ENCODE measurements at regions not wholly inside any gene's neighbourhood (a gene's known extent, or its start where the extent isn't known, plus 50 kb on each side); places are given as distances from the start of the nearest gene placed in this dataset.

GRCh38 chr10:4685491-4685890 lies 140.5 kb upstream of the AKR1E2 start:
- TF ChIP-seq, protein P1, sequence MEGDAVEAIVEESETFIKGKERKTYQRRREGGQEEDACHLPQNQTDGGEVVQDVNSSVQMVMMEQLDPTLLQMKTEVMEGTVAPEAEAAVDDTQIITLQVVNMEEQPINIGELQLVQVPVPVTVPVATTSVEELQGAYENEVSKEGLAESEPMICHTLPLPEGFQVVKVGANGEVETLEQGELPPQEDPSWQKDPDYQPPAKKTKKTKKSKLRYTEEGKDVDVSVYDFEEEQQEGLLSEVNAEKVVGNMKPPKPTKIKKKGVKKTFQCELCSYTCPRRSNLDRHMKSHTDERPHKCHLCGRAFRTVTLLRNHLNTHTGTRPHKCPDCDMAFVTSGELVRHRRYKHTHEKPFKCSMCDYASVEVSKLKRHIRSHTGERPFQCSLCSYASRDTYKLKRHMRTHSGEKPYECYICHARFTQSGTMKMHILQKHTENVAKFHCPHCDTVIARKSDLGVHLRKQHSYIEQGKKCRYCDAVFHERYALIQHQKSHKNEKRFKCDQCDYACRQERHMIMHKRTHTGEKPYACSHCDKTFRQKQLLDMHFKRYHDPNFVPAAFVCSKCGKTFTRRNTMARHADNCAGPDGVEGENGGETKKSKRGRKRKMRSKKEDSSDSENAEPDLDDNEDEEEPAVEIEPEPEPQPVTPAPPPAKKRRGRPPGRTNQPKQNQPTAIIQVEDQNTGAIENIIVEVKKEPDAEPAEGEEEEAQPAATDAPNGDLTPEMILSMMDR (IDR thresholded peaks at IDR 0.05; ENCODE audit: control extremely low read depth, extremely low read depth, low read depth, missing control alignments) = no peak
- no peak for DNase-seq (ENCODE audit: extremely low spot score)
- CTCF ChIA-PET = interaction anchor here (1.1 to 2.0 kb wide), 3 partner anchors 8 to 28 kb away, joined by 3 to 10 read pairs (median 4); no protein-coding TSS in a partner anchor
- POLR2A ChIA-PET = no interaction called here

- CTCF ChIA-PET = interaction anchor here (1.1 kb wide), 1 partner anchor 27 kb away, joined by 3 read pairs; no protein-coding TSS in a partner anchor
Observed at GRCh38 chr10:4684434-4684833, 141.6 kb upstream of the AKR1E2 start.

DNA sequence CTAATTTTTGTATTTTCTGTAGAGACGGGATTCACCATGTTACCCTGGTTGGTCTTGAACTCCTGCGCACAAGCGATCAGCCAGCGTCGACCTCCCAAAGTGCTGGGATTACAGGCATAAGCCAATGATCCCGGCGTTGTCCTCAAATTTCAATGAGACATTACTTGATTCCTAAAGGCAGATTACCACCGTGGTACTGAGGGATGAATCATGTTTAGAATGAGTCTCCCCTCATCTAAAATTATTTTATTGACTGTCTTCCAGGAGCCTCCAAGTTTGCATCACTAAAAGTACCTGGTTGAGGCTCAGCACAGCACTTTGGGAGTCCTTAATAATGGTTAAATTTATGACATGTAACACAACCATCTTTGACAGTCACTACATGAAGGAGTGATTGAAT lies 142.2 kb upstream of the AKR1E2 start:
- POLR2A ChIA-PET = no interaction called here
- TF ChIP-seq, protein P1 (IDR thresholded peaks at IDR 0.05; ENCODE audit: control extremely low read depth, extremely low read depth, low read depth, missing control alignments) = no peak
- CTCF ChIA-PET = no interaction called here
- no peak for DNase-seq (ENCODE audit: extremely low spot score)

More at GRCh38 chr10:4684434-4684833, 141.6 kb upstream of the AKR1E2 start:
- POLR2A ChIA-PET = no interaction called here
- DNase-seq (ENCODE audit: extremely low spot score) = no peak
- TF ChIP-seq, protein P1 (IDR thresholded peaks at IDR 0.05; ENCODE audit: control extremely low read depth, extremely low read depth, low read depth, missing control alignments) = no peak

DNA sequence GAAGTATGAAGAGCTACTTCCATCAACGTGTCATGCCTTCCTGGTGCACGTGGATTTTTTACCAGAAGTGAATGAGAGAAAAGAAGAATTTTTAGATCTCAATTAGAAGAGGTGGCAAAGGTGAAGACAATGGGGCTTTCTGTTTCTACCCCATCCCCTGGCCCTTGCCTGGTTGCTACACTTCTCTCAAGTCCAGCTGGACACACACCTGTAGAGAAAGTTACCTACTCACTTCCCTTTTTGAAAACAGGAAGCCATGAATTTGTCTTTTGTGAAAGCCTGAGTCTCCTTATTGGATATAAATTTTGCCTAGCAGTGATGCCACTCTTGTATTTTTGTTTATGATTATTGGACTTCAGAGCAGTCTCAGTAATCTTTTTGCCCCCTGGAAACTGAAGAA lies 142.9 kb upstream of the AKR1E2 start:
- POLR2A ChIA-PET = no interaction called here
- CTCF ChIA-PET = interaction anchor here (1.3 kb wide), 1 partner anchor 26 kb away, joined by 4 read pairs; no protein-coding TSS in a partner anchor
- no peak for DNase-seq (ENCODE audit: extremely low spot score)
- TF ChIP-seq, protein P1 (IDR thresholded peaks at IDR 0.05; ENCODE audit: control extremely low read depth, extremely low read depth, low read depth, missing control alignments) = no peak

DNA sequence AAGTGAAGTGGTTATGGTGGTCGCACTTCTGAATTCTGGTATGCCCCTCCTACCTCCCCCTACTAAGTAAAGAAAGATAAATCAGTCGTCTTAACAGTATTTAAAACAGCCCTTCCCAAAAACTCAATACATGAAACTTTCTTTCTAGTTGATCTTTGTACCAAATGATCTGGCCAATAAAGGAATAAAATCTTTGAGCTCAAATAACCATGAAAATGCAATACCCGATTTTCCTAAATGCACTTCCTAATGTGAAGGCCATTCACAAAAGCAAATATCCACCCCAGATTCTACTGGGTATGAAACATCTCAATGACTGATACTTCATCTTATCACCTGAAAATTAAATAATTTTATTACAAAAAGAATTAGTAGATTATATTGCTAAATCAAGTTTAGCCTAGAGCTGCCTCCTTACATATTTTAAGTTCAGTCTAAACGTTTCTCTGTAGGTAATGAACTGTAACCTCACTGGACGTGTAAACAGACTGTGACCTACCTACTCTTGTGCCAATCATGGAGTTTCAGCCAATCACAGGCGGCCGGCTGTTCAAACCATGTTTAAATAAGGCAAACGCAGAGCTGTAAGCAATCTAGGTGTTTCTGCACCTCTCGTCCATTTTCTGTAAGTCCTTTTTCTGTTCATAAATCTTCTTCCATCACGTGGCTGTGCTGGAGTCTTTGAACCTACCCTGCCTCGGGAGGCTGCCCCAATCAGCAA lies 146.9 kb upstream of the AKR1E2 start:
- TF ChIP-seq, protein P1 (IDR thresholded peaks at IDR 0.05; ENCODE audit: control extremely low read depth, extremely low read depth, low read depth, missing control alignments) = no peak
- no peak for DNase-seq (ENCODE audit: extremely low spot score)
- ChIA-PET POLR2A (no interaction called here), CTCF (no interaction called here)

GRCh38 chr10:4678023-4678950 lies 147.7 kb upstream of the AKR1E2 start:
- DNase-seq (ENCODE audit: extremely low spot score) = no peak

More at GRCh38 chr10:4678023-4678950, 147.7 kb upstream of the AKR1E2 start:
- CTCF ChIA-PET = interaction anchor here (0.8 to 1.7 kb wide), 2 partner anchors 8 to 12 kb away, joined by 3 to 10 read pairs; no protein-coding TSS in a partner anchor
- TF ChIP-seq, protein P1 (IDR thresholded peaks at IDR 0.05; ENCODE audit: control extremely low read depth, extremely low read depth, low read depth, missing control alignments) = no peak
- POLR2A ChIA-PET = no interaction called here

Measured in GM10248 (cell line).